ENCODE measurements at regions not wholly inside any gene's neighbourhood (a gene's known extent, or its start where the extent isn't known, plus 50 kb on each side); places are given as distances from the start of the nearest gene placed in this dataset.
"Not testable (repeated sequence)": the region's sequence is repeated elsewhere in the genome, so short reads cannot be mapped to it uniquely, and the experiment has no call there.

GRCh38 chr3:5917932-5918331, 730.4 kb downstream of the EDEM1 start:
- no peak for DNase-seq (ENCODE audit: low spot score)
- no peak for TF ChIP-seq CTCF (IDR thresholded peaks at IDR 0.05)
- Histone ChIP-seq H3K4me3 (no peak overlapping the region), H3K27ac (no peak overlapping the region)

GRCh38 chr3:5918626-5919025, 731.1 kb downstream of the EDEM1 start:
- no peak for TF ChIP-seq CTCF (IDR thresholded peaks at IDR 0.05)
- DNase-seq (ENCODE audit: low spot score) = no peak
- Histone ChIP-seq H3K4me3 (no peak overlapping the region), H3K27ac (no peak overlapping the region)

GRCh38 chr3:5929027-5929426, 741.5 kb downstream of the EDEM1 start:
- TF ChIP-seq CTCF (IDR thresholded peaks at IDR 0.05) = no peak
- Histone ChIP-seq H3K27ac (no peak overlapping the region), H3K4me3 (no peak overlapping the region)
- DNase-seq (ENCODE audit: low spot score) = no peak

GRCh38 chr3:5944061-5944460, 756.6 kb downstream of the EDEM1 start:
- not testable (repeated sequence) for H3K27ac ChIP-seq; H3K4me3 ChIP-seq; DNase-seq (ENCODE audit: low spot score)

GRCh38 chr3:5948084-5948483, 760.6 kb downstream of the EDEM1 start:
- Histone ChIP-seq H3K27ac (no peak overlapping the region), H3K4me3 (no peak overlapping the region)
- no peak for DNase-seq (ENCODE audit: low spot score)
- TF ChIP-seq CTCF (IDR thresholded peaks at IDR 0.05) = no peak

GRCh38 chr3:5951026-5951425, 763.5 kb downstream of the EDEM1 start:
- Histone ChIP-seq H3K27ac (no peak overlapping the region), H3K4me3 (no peak overlapping the region)
- TF ChIP-seq CTCF (IDR thresholded peaks at IDR 0.05) = no peak
- DNase-seq (ENCODE audit: low spot score) = no peak

- no peak for TF ChIP-seq CTCF (IDR thresholded peaks at IDR 0.05)
- no peak overlapping the region for H3K27ac ChIP-seq
- H3K4me3 ChIP-seq = no peak overlapping the region
- no peak for DNase-seq (ENCODE audit: low spot score)
Observed at GRCh38 chr3:5972586-5972985, 785.1 kb downstream of the EDEM1 start.

Measured in coronary artery (tissue), 2 donors.